ENCODE measurements at regions not wholly inside any gene's neighbourhood (a gene's known extent, or its start where the extent isn't known, plus 50 kb on each side); places are given as distances from the start of the nearest gene placed in this dataset.
A peak's percentile ranks its signal among the peaks of the same experiment; 100 is the strongest.

DNA sequence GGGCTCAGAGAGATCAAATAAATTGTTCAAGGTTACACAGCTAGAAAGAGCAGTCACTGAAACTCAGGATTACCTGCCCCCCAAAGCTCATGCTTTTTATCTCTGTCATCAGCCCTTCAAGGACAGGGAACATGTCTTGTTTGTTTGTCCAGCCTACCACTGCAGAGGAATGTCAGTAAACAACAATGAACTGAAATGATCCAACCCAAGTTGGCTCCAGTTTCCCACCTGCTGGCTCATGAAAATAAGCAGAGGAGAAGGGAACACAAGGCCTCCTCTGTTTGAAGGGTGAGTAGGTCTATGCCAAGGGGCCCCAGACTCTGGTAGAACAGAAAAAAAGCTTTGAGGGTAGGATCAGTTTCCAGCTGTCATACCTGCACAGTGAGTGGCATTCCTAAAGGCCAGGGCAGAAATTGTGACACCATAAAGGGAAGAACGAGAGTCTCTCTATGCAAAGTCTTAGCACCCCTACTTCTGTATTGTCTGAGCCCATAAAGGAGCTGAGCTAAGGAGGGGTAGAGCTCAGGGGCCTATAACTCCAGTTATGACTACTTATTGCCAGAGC lies 115.2 kb downstream of the TRIM36 start:
- no peak overlapping the region for H3K4me3 ChIP-seq (replicated peaks; ENCODE audit: low read depth, low read length)
- TF ChIP-seq, protein P1, sequence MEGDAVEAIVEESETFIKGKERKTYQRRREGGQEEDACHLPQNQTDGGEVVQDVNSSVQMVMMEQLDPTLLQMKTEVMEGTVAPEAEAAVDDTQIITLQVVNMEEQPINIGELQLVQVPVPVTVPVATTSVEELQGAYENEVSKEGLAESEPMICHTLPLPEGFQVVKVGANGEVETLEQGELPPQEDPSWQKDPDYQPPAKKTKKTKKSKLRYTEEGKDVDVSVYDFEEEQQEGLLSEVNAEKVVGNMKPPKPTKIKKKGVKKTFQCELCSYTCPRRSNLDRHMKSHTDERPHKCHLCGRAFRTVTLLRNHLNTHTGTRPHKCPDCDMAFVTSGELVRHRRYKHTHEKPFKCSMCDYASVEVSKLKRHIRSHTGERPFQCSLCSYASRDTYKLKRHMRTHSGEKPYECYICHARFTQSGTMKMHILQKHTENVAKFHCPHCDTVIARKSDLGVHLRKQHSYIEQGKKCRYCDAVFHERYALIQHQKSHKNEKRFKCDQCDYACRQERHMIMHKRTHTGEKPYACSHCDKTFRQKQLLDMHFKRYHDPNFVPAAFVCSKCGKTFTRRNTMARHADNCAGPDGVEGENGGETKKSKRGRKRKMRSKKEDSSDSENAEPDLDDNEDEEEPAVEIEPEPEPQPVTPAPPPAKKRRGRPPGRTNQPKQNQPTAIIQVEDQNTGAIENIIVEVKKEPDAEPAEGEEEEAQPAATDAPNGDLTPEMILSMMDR (IDR thresholded peaks at IDR 0.05; ENCODE audit: insufficient read depth, low read length, poor library complexity, severe bottlenecking): no peak
- DNase-seq (ENCODE audit: extremely low read depth, insufficient read length): no peak
- no peaks in the 10 kb centered on the region for H3K36me3 ChIP-seq (ENCODE audit: control insufficient read depth, insufficient read depth, low read length)
- no peaks in the 10 kb centered on the region for H3K27me3 ChIP-seq (replicated peaks; ENCODE audit: control insufficient read depth, insufficient read depth, low read length)

DNA sequence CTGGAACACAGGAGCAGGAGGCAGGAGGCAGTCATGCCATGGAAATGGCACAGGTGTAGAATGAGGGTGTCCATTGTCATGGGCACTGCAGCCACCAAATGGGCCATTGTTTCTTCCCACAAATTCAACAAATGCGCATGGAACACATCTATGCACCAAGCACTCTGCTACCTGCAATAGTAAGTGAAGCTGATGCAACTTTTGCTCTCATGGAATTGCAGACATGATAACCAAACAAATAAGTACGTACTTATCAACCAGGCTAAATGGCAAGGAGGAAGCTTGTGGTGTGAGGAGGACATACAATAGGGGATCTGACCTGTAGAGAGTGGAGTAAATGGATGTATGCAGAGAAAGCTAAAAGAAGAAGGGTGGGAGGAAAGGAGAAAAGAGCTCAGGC lies 116.8 kb downstream of the TRIM36 start:
- TF ChIP-seq, protein P1 (IDR thresholded peaks at IDR 0.05; ENCODE audit: insufficient read depth, low read length, poor library complexity, severe bottlenecking): no peak

DNA sequence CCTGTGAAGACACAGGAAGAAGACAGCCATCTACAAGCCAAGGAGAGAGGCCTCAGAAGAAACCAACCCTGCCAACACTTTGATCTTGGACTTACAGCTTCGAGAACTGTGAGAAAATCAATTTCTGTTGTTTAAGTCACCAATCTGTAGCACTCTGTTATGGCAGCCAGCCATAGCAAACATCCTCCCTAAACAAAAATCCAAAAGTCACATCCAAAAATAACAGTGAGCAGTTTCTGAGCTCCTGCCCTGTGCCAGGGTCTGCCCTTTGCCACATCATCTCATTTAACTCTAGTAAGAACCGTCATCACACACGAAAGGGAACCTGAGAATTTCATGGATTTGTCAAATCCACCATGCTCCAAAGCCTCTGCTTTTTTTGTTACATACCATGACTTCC lies 118.8 kb downstream of the TRIM36 start:
- no peak overlapping the region for H3K4me3 ChIP-seq (replicated peaks; ENCODE audit: low read depth, low read length)
- TF ChIP-seq, protein P1 (IDR thresholded peaks at IDR 0.05; ENCODE audit: insufficient read depth, low read length, poor library complexity, severe bottlenecking): no peak
- H3K36me3 ChIP-seq (ENCODE audit: control insufficient read depth, insufficient read depth, low read length): no peaks in the 10 kb centered on the region
- H3K27me3 ChIP-seq (replicated peaks; ENCODE audit: control insufficient read depth, insufficient read depth, low read length): no peaks in the 10 kb centered on the region
- DNase-seq (ENCODE audit: extremely low read depth, insufficient read length): no peak

More for the DNA sequence above, 116.8 kb downstream of the TRIM36 start:
- Histone ChIP-seq H3K27me3 (replicated peaks; ENCODE audit: control insufficient read depth, insufficient read depth, low read length) (no peaks in the 10 kb centered on the region), H3K36me3 (ENCODE audit: control insufficient read depth, insufficient read depth, low read length) (no peaks in the 10 kb centered on the region), H3K4me3 (replicated peaks; ENCODE audit: low read depth, low read length) (no peak overlapping the region)
- no peak for DNase-seq (ENCODE audit: extremely low read depth, insufficient read length)

DNA sequence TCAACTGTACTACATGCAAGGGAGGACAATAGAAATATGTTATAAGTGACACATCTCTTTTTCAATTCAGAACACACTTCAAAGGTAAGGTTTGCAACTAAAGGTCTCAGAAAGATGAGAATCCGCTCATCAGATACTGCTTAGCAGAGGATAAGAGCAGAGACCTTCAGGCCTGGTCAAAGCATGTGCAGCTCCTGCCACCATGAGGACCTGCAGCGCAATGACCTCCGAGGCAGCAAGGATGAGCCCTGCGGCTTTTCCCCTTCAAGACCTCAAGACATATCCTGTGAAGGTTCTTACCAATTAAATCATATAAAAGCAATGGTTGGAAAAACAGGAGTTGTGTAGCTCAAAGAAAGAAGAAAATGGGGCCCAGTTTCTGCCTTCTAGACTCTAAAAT lies 135.8 kb downstream of the TRIM36 start:
- H3K4me3 ChIP-seq (replicated peaks; ENCODE audit: low read depth, low read length): no peak overlapping the region
- no peaks in the 10 kb centered on the region for H3K27me3 ChIP-seq (replicated peaks; ENCODE audit: control insufficient read depth, insufficient read depth, low read length)
- H3K36me3 ChIP-seq (ENCODE audit: control insufficient read depth, insufficient read depth, low read length): no peaks in the 10 kb centered on the region
- DNase-seq (ENCODE audit: extremely low read depth, insufficient read length): peak; percentile 6
- TF ChIP-seq, protein P1 (IDR thresholded peaks at IDR 0.05; ENCODE audit: insufficient read depth, low read length, poor library complexity, severe bottlenecking): peak; percentile 80

DNA sequence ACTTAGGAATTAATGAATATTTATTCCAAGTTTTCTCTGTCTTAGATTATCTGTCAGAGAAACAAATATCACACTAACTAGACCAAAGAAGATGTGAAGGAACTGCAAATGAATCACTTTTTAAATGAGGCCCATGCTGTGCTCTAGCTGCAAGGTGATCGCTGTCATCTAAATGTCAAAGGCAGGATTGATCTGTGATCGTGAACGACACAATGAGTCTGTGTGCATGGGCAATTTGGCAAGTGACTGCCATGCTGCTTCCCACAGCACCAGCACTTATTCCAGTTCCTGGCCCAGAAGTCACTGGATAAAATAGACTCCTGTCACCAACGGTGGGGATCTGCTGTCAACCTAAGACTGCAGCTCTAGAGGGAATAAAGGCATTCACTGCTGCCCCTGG lies 141.2 kb downstream of the TRIM36 start:
- TF ChIP-seq, protein P1 (IDR thresholded peaks at IDR 0.05; ENCODE audit: insufficient read depth, low read length, poor library complexity, severe bottlenecking): no peak
- DNase-seq (ENCODE audit: extremely low read depth, insufficient read length): no peak
- Histone ChIP-seq H3K36me3 (ENCODE audit: control insufficient read depth, insufficient read depth, low read length) (no peaks in the 10 kb centered on the region), H3K4me3 (replicated peaks; ENCODE audit: low read depth, low read length) (no peak overlapping the region), H3K27me3 (replicated peaks; ENCODE audit: control insufficient read depth, insufficient read depth, low read length) (no peaks in the 10 kb centered on the region; the same call in none of the 2 replicates)

DNA sequence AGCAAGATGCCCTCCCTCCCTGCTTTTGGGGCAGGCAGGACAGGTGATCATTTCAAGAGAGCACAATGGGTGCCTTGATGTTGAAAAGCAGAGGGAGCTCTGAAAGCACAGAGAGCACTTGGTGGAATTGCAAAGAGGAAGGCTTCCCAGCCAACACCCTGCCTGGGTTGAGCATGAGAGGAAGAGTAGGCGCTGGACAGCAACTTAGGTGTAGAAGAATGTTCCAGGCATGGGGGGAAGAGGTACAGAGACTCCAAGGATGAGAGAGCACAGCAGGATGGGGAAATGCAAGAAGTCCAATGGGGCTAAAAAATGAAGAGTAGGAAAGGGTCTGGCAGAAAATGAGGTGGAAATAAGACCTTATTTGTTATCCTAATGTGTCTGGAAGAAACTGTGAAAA lies 144.8 kb downstream of the TRIM36 start:
- H3K4me3 ChIP-seq (replicated peaks; ENCODE audit: low read depth, low read length): no peak overlapping the region
- no peaks in the 10 kb centered on the region; the same call in none of the 2 replicates for H3K27me3 ChIP-seq (replicated peaks; ENCODE audit: control insufficient read depth, insufficient read depth, low read length)
- DNase-seq (ENCODE audit: extremely low read depth, insufficient read length): no peak
- H3K36me3 ChIP-seq (ENCODE audit: control insufficient read depth, insufficient read depth, low read length): no peaks in the 10 kb centered on the region
- TF ChIP-seq, protein P1 (IDR thresholded peaks at IDR 0.05; ENCODE audit: insufficient read depth, low read length, poor library complexity, severe bottlenecking): no peak
